Nucleus accumbens (tissue), 56 donors: ENCODE measurements at regions not wholly inside any gene's neighbourhood (a gene's known extent, or its start where the extent isn't known, plus 50 kb on each side); places are given as distances from the start of the nearest gene placed in this dataset.

ENCODE experiments used
- DNase-seq, 56 donors: peaks; one replicate each; lab custom pipeline; 2025; lab: John Stamatoyannopoulos, UW

GRCh38 chr9:89996773-89997172 lies 392.0 kb downstream of the GADD45G start:
- no peak for DNase-seq

GRCh38 chr9:89998633-89999032 lies 393.8 kb downstream of the GADD45G start:
- no peak for DNase-seq

- no peak for DNase-seq
These were observed 394.3 kb downstream of the GADD45G start for GRCh38 chr9:89999176-89999533.

- peak in 26 of 56 donors; percentile 8 to 63 (median 21) for DNase-seq
These were observed 394.9 kb downstream of the GADD45G start for GRCh38 chr9:89999534-90000370.

- no peak for DNase-seq
These were observed 396.1 kb downstream of the GADD45G start for GRCh38 chr9:90000925-90001324.

- no peak for DNase-seq
These were observed 396.9 kb downstream of the GADD45G start for GRCh38 chr9:90001747-90002146.

GRCh38 chr9:90002397-90003271 lies 397.8 kb downstream of the GADD45G start:
- peak in 37 of 56 donors; percentile 6 to 70 (median 28) for DNase-seq

GRCh38 chr9:90005388-90005787 lies 400.6 kb downstream of the GADD45G start:
- DNase-seq = no peak

GRCh38 chr9:90007516-90008440 lies 403.0 kb downstream of the GADD45G start:
- DNase-seq = no peak

- DNase-seq = no peak
These were observed 404.6 kb downstream of the GADD45G start for GRCh38 chr9:90009447-90009846.

GRCh38 chr9:90010793-90011192 lies 406.0 kb downstream of the GADD45G start:
- no peak for DNase-seq

- DNase-seq = no peak
These were observed 408.1 kb downstream of the GADD45G start for GRCh38 chr9:90012949-90013348.

GRCh38 chr9:90013778-90014177 lies 409.0 kb downstream of the GADD45G start:
- no peak for DNase-seq

- no peak for DNase-seq
These were observed 409.6 kb downstream of the GADD45G start for GRCh38 chr9:90014421-90014820.

GRCh38 chr9:90016272-90016671 lies 411.5 kb downstream of the GADD45G start:
- DNase-seq = no peak

GRCh38 chr9:90017679-90018078 lies 412.9 kb downstream of the GADD45G start:
- no peak for DNase-seq

GRCh38 chr9:90018688-90019087 lies 413.9 kb downstream of the GADD45G start:
- DNase-seq = no peak

GRCh38 chr9:90019626-90020025 lies 414.8 kb downstream of the GADD45G start:
- no peak for DNase-seq

- DNase-seq = no peak
These were observed 415.6 kb downstream of the GADD45G start for GRCh38 chr9:90020276-90020871.
